Breast epithelium (tissue), 4 donors: ENCODE measurements at regions not wholly inside any gene's neighbourhood (a gene's known extent, or its start where the extent isn't known, plus 50 kb on each side); places are given as distances from the start of the nearest gene placed in this dataset.
A peak's percentile ranks its signal among the peaks of the same experiment; 100 is the strongest.

ENCODE experiments used
- DNase-seq, 2 donors: peaks; one replicate each; pipeline ENCODE4 v3.0.0-alpha.2; 2019; ENCODE audit warnings: low spot score in 2 of 2
- H3K27ac ChIP-seq, 2 donors: fragments of 200-600 bp; sonication (generic) in 1 of 2; one replicate each; pipeline ENCODE4 v1.5.1; 2016 to 2019; ENCODE audit warnings: mild to moderate bottlenecking in 1 of 2
- H3K27me3 ChIP-seq, 2 donors: fragments of 200-600 bp; sonication (generic) in 1 of 2; one replicate each; pipeline versions ENCODE4 v1.5.1 to v1.6.0; 2017 to 2019; ENCODE audit warnings: control low read depth in 1 of 2, mild to moderate bottlenecking in 1 of 2
- H3K36me3 ChIP-seq: fragments of 200-600 bp; one replicate; pipeline ENCODE4 v1.5.1; 2019
- H3K4me1 ChIP-seq, 2 donors: fragments of 200-600 bp; sonication (generic); one replicate each; pipeline ENCODE4 v1.5.1; 2016 to 2019; ENCODE audit warnings: control low read depth in 1 of 2
- H3K4me3 ChIP-seq, 3 donors: fragments of 200-600 bp; sonication (generic); 1 replicate in 2 of 3; 2 replicates in 1 of 3; pipeline ENCODE4 v1.5.1; 2016 to 2019; ENCODE audit warnings: mild to moderate bottlenecking in 3 of 3, moderate library complexity in 2 of 3
- H3K9me3 ChIP-seq, 2 donors: fragments of 200-600 bp; sonication (generic) in 1 of 2; one replicate each; pipeline ENCODE4 v1.5.1; 2016 to 2019; ENCODE audit warnings: control low read depth in 1 of 2
- CTCF ChIP-seq, 3 donors: fragments of 450-650 bp; IDR thresholded peaks; one replicate each; pipeline ENCODE4 v1.5.1; 2016 to 2017; ENCODE audit warnings: antibody characterized with exemption in 3 of 3, mild to moderate bottlenecking in 3 of 3, moderate library complexity in 3 of 3
- POLR2A ChIP-seq: fragments of 450-650 bp; IDR thresholded peaks from one replicate; pipeline ENCODE4 v1.6.1; 2016; ENCODE audit warnings: antibody characterized with exemption, mild to moderate bottlenecking, moderate library complexity
- POLR2AphosphoS5 ChIP-seq, 3 donors: sonication (generic); formaldehyde crosslinking; IDR thresholded peaks; one replicate each; pipeline ENCODE4 v1.6.1; 2017; ENCODE audit warnings: antibody characterized with exemption in 3 of 3
- intact Hi-C: fragments of 100-400 bp; cut with DNase I; formaldehyde crosslinking; loops from one replicate; pipeline ENCODE4 v1.15.1; 2023; ENCODE audit warnings: low total_unique reads

- Histone ChIP-seq H3K4me1 (no peaks in the 10 kb centered on the region), H3K9me3 (no peaks in the 10 kb centered on the region), H3K4me3 (no peak overlapping the region), H3K27ac (no peak overlapping the region), H3K36me3 (no peaks in the 10 kb centered on the region), H3K27me3 (no peaks in the 10 kb centered on the region)
- intact Hi-C loops, result no loop called here
- DNase-seq, result no peak
- TF ChIP-seq POLR2A, result no peak
These were observed 528.0 kb downstream of the CPS1 start for GRCh38 chr2:211084352-211084751.

- no peak for DNase-seq
- no peak overlapping the region for H3K4me3 ChIP-seq
- TF ChIP-seq POLR2AphosphoS5 (IDR thresholded peaks at IDR 0.05) (no peak), POLR2A (no peak), CTCF (IDR thresholded peaks at IDR 0.05) (peak in 2 of 3 donors; percentile 26 to 61)
These were observed 528.8 kb downstream of the CPS1 start for GRCh38 chr2:211085056-211085680.

GRCh38 chr2:211086049-211086448 is 529.6 kb downstream of the CPS1 start:
- intact Hi-C loops, result no loop called here
- Histone ChIP-seq H3K9me3 (no peaks in the 10 kb centered on the region), H3K4me1 (no peaks in the 10 kb centered on the region), H3K27me3 (no peaks in the 10 kb centered on the region), H3K4me3 (no peak overlapping the region), H3K36me3 (no peaks in the 10 kb centered on the region), H3K27ac (no peak overlapping the region)
- TF ChIP-seq CTCF (IDR thresholded peaks at IDR 0.05), result no peak
- no peak for TF ChIP-seq POLR2AphosphoS5 (IDR thresholded peaks at IDR 0.05)
- no peak for TF ChIP-seq POLR2A
- no peak for DNase-seq

More at GRCh38 chr2:211085056-211085680, 528.8 kb downstream of the CPS1 start:
- no peaks in the 10 kb centered on the region for H3K36me3 ChIP-seq
- intact Hi-C loops, result no loop called here
- H3K9me3 ChIP-seq, result no peaks in the 10 kb centered on the region
- H3K4me1 ChIP-seq, result no peaks in the 10 kb centered on the region
- no peak overlapping the region for H3K27ac ChIP-seq
- no peaks in the 10 kb centered on the region for H3K27me3 ChIP-seq

DNA sequence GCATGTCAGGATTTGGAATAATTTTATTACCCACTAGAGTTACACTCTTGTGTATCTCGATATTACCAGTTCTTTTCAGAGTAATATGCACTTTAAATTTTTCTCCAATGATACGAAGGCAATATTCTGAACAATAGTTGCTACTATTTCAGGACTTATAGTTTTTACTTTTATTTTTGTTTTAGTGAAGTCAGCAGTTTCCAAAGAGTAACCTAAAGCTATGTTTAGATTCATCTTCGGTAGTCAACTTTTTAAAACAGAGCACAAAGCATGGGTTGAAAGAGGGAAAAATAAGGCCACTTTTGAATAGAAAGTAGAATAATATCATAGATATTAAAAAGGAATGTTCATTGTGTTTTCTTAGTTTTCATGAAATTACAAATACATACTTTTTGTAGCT is 532.7 kb downstream of the CPS1 start:
- H3K27ac ChIP-seq, result no peak overlapping the region
- H3K27me3 ChIP-seq, result no peaks in the 10 kb centered on the region
- no peaks in the 10 kb centered on the region for H3K36me3 ChIP-seq
- intact Hi-C loops, result no loop called here
- TF ChIP-seq CTCF (IDR thresholded peaks at IDR 0.05), result no peak
- TF ChIP-seq POLR2AphosphoS5 (IDR thresholded peaks at IDR 0.05), result no peak
- no peak for TF ChIP-seq POLR2A
- H3K9me3 ChIP-seq, result no peaks in the 10 kb centered on the region
- no peak overlapping the region for H3K4me3 ChIP-seq
- H3K4me1 ChIP-seq, result no peaks in the 10 kb centered on the region
- no peak for DNase-seq

DNA sequence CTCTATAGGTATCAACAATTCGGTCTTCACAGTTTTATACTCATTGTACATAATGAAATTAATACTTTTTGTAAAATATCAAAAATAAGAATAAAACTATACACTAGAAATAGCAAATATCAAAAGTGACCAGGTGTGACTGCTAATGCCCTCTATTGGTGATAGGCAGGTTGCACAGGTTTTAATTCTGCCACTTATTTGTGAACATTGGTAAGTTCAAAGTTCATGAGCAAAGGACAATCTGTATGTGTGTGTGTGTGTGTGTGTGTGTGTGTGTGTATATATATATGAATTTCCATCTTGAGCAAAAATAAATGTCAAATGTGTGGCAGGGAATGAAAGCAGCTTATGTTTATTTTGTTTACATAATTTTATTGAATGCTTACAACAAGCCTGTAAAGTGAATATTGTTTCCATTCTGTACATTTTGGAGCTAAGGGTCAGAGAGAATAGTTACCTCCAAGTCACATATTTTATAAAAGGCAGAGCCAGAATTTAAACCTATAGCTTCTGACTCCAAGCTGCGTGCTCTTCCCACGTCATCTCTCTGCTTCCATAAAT is 537.4 kb downstream of the CPS1 start:
- intact Hi-C loops, result no loop called here
- Histone ChIP-seq H3K36me3 (no peaks in the 10 kb centered on the region), H3K4me1 (no peaks in the 10 kb centered on the region), H3K27me3 (no peaks in the 10 kb centered on the region), H3K9me3 (no peaks in the 10 kb centered on the region), H3K4me3 (no peak overlapping the region), H3K27ac (no peak overlapping the region)
- DNase-seq, result no peak
- no peak for TF ChIP-seq POLR2AphosphoS5 (IDR thresholded peaks at IDR 0.05)
- TF ChIP-seq CTCF (IDR thresholded peaks at IDR 0.05), result peak in 1 of 3 donors; percentile 31
